ENCODE measurements at regions not wholly inside any gene's neighbourhood (a gene's known extent, or its start where the extent isn't known, plus 50 kb on each side); places are given as distances from the start of the nearest gene placed in this dataset.

DNA sequence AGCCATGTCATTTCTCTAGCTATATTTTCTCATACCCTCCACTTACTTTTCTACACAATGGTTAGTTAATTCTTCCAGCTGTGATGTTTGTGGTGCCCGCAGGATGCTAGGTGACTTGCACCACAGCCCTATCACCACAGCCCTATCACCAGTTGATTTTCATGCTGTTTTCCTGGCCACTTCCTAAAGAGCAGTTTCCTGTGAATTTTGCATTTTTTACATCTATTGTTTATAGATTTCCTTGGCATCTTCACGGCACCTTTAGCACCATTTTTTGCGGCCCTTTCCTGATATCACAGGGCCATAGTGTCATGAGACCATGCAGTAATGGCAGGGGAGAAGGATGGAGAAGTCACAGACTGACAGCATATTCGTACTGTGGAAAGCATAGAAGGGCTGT is 132.9 kb upstream of the PRICKLE2 start:
- Histone ChIP-seq H3K9me3 (no peaks in the 10 kb centered on the region), H3K36me3 (no peaks in the 10 kb centered on the region), H3K4me1 (peaks cover 0 to 7% of the 10 kb centered on the region in 2 donors), H3K27ac (no peak overlapping the region), H3K27me3 (no peaks in the 10 kb centered on the region), H3K4me3 (replicated peaks in 1 of 3) (no peak overlapping the region)
- intact Hi-C loops (cut with DNase I): no loop called here
- 74 to 76% methylated on average over 4 of the region's 4 CpGs for WGBS, 2 donors
- no peak for DNase-seq
- TF ChIP-seq, protein P1, sequence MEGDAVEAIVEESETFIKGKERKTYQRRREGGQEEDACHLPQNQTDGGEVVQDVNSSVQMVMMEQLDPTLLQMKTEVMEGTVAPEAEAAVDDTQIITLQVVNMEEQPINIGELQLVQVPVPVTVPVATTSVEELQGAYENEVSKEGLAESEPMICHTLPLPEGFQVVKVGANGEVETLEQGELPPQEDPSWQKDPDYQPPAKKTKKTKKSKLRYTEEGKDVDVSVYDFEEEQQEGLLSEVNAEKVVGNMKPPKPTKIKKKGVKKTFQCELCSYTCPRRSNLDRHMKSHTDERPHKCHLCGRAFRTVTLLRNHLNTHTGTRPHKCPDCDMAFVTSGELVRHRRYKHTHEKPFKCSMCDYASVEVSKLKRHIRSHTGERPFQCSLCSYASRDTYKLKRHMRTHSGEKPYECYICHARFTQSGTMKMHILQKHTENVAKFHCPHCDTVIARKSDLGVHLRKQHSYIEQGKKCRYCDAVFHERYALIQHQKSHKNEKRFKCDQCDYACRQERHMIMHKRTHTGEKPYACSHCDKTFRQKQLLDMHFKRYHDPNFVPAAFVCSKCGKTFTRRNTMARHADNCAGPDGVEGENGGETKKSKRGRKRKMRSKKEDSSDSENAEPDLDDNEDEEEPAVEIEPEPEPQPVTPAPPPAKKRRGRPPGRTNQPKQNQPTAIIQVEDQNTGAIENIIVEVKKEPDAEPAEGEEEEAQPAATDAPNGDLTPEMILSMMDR (IDR thresholded peaks at IDR 0.05): no peak
- no peak for TF ChIP-seq POLR2A (IDR thresholded peaks at IDR 0.05)

DNA sequence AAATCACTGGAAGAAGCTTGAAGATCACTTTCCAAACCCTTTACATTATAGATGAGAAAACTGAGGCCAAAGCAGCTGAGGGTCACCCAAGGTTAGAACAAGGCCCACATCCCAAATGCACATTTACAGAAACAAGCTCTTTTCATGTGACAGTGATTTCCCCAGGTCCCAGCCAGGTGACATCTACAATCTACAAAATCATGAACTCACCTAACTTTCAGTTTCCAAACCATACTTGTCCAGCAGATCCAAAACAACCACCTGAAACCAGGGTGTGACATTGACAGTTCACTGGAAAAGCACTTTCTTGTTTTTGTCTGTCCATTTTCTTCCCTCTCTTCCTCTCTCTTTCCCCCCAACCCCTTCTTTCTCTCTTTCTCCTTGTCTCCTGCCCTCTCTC is 132.2 kb upstream of the PRICKLE2 start:
- Histone ChIP-seq H3K27ac (no peak overlapping the region), H3K9me3 (no peaks in the 10 kb centered on the region), H3K36me3 (no peaks in the 10 kb centered on the region), H3K4me3 (replicated peaks in 1 of 3) (no peak overlapping the region), H3K4me1 (peaks cover 0 to 13% of the 10 kb centered on the region in 2 donors), H3K27me3 (no peaks in the 10 kb centered on the region)
- no peak for DNase-seq
- TF ChIP-seq POLR2A (IDR thresholded peaks at IDR 0.05): no peak
- TF ChIP-seq, protein P1 (IDR thresholded peaks at IDR 0.05): no peak
- intact Hi-C loops (cut with DNase I): no loop called here

DNA sequence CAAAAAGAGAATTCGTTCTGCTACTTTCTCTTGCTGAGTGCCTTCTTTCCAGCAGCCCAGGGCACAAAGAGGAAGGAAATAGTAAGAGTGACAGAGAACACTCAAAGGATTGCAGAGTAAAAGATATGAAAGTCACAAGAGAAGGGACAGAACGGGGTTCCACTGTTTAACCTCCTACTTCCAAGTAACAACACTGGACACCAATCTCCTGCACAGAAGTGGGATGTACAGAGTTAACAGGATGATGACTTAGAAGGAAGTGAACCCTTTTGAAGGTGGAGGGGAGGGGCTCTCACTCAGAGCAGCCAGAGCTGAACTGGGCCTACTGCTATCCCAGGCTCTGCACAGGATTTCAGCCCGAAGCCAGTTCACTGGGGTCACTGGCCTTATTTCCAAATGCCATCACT is 130.1 kb upstream of the PRICKLE2 start:
- Histone ChIP-seq H3K36me3 (no peaks in the 10 kb centered on the region), H3K27me3 (no peaks in the 10 kb centered on the region), H3K4me1 (peaks cover 0 to 31% of the 10 kb centered on the region in 2 donors), H3K9me3 (no peaks in the 10 kb centered on the region), H3K27ac (peak overlapping the region in 2 of 3 donors; percentile 2 to 11), H3K4me3 (replicated peaks in 1 of 3) (no peak overlapping the region)
- intact Hi-C loops (cut with DNase I): no loop called here
- no peak for TF ChIP-seq POLR2A (IDR thresholded peaks at IDR 0.05)
- TF ChIP-seq, protein P1 (IDR thresholded peaks at IDR 0.05): no peak
- DNase-seq: no peak
- 47 to 58% methylated on average over 3 of the region's 3 CpGs for WGBS, 2 donors

DNA sequence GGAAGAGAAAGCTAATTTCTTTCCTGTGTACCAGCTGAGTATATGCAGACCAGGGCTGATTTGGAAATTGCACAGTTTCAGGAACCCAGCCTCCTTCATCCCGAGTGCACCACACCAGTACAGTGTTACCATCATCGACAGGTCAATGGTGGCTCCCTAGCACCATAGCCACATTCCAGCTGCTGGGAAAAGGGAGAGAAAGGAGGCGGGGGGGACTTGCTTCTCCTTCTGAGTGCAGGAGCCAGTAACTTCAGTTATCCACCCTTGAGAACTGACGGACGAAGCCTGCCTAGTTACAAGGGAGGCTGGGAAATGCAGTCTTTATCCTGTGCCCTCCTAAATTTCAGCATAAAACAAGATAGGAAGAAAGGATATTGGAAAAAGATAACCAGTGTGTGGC is 129.7 kb upstream of the PRICKLE2 start:
- intact Hi-C loops (cut with DNase I): no loop called here
- Histone ChIP-seq H3K36me3 (no peaks in the 10 kb centered on the region), H3K4me1 (peaks cover 0 to 32% of the 10 kb centered on the region in 2 donors), H3K9me3 (no peaks in the 10 kb centered on the region), H3K27me3 (no peaks in the 10 kb centered on the region), H3K4me3 (replicated peaks in 1 of 3) (no peak overlapping the region), H3K27ac (peak overlapping the region in 2 of 3 donors; percentile 2 to 11)
- no peak for DNase-seq
- TF ChIP-seq, protein P1 (IDR thresholded peaks at IDR 0.05): no peak
- no peak for TF ChIP-seq POLR2A (IDR thresholded peaks at IDR 0.05)
- 77 to 83% methylated on average over 5 of the region's 5 CpGs for WGBS, 2 donors

DNA sequence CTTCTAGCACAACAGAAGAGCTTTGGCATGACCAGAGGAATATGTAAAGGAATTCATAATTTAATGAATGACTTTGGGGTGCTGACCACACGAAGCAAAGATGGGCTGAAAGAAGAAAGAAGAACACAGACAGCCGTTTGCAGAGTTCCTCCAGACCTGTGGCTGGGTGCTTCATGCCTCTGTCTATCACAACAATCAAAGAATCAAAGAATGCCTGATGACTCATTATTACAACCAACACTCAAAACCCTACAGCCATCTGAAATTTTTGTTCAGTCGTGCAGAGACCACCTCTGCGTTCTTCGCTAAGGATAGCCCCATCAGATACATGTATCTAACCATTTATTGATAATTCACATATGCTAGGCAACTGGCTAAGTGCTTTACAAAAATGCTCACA is 129.0 kb upstream of the PRICKLE2 start:
- TF ChIP-seq, protein P1 (IDR thresholded peaks at IDR 0.05): no peak
- TF ChIP-seq POLR2A (IDR thresholded peaks at IDR 0.05): no peak
- no peak overlapping the region for H3K27ac ChIP-seq
- H3K4me3 ChIP-seq (replicated peaks in 1 of 3): no peak overlapping the region
- no peaks in the 10 kb centered on the region for H3K27me3 ChIP-seq
- intact Hi-C loops (cut with DNase I): no loop called here
- no peaks in the 10 kb centered on the region for H3K36me3 ChIP-seq
- 87 to 90% methylated on average over 5 of the region's 5 CpGs for WGBS, 2 donors
- H3K9me3 ChIP-seq: no peaks in the 10 kb centered on the region
- DNase-seq: no peak
- peaks cover 0 to 40% of the 10 kb centered on the region in 2 donors for H3K4me1 ChIP-seq
